ENCODE measurements at regions not wholly inside any gene's neighbourhood (a gene's known extent, or its start where the extent isn't known, plus 50 kb on each side); places are given as distances from the start of the nearest gene placed in this dataset.

GRCh38 chr6:163695414-163695864 is 280.9 kb downstream of the QKI start:
- no peak for DNase-seq (ENCODE audit: low spot score)

- no peak for DNase-seq (ENCODE audit: low spot score)
Measured at GRCh38 chr6:163694988-163695398, 280.5 kb downstream of the QKI start.

GRCh38 chr6:163694072-163694471 is 279.6 kb downstream of the QKI start:
- DNase-seq (ENCODE audit: low spot score): no peak

GRCh38 chr6:163691049-163691448 is 276.5 kb downstream of the QKI start:
- no peak for DNase-seq (ENCODE audit: low spot score)

GRCh38 chr6:163688739-163689362 is 274.3 kb downstream of the QKI start:
- DNase-seq (ENCODE audit: low spot score): no peak

GRCh38 chr6:163687075-163687474 is 272.6 kb downstream of the QKI start:
- no peak for DNase-seq (ENCODE audit: low spot score)

- DNase-seq (ENCODE audit: low spot score): no peak
Measured at GRCh38 chr6:163686301-163686700, 271.8 kb downstream of the QKI start.

- no peak for DNase-seq (ENCODE audit: low spot score)
Measured at GRCh38 chr6:163683105-163683622, 268.6 kb downstream of the QKI start.

GRCh38 chr6:163679753-163680152 is 265.2 kb downstream of the QKI start:
- no peak for DNase-seq (ENCODE audit: low spot score)

GRCh38 chr6:163679012-163679660 is 264.6 kb downstream of the QKI start:
- no peak for DNase-seq (ENCODE audit: low spot score)

GRCh38 chr6:163675611-163676010 is 261.1 kb downstream of the QKI start:
- no peak for DNase-seq (ENCODE audit: low spot score)

- no peak for DNase-seq (ENCODE audit: low spot score)
Measured at GRCh38 chr6:163672710-163673109, 258.2 kb downstream of the QKI start.

GRCh38 chr6:163671791-163672190 is 257.3 kb downstream of the QKI start:
- DNase-seq (ENCODE audit: low spot score): no peak

- DNase-seq (ENCODE audit: low spot score): no peak
Measured at GRCh38 chr6:163671355-163671754, 256.8 kb downstream of the QKI start.

- DNase-seq (ENCODE audit: low spot score): no peak
Measured at GRCh38 chr6:163670336-163670735, 255.8 kb downstream of the QKI start.

GRCh38 chr6:163668061-163668426 is 253.5 kb downstream of the QKI start:
- DNase-seq (ENCODE audit: low spot score): no peak

- no peak for DNase-seq (ENCODE audit: low spot score)
Measured at GRCh38 chr6:163667372-163668060, 253.0 kb downstream of the QKI start.

- DNase-seq (ENCODE audit: low spot score): no peak
Measured at GRCh38 chr6:163665464-163665863, 250.9 kb downstream of the QKI start.

GRCh38 chr6:163663575-163663974 is 249.1 kb downstream of the QKI start:
- DNase-seq (ENCODE audit: low spot score): no peak

GRCh38 chr6:163662604-163663225 is 248.2 kb downstream of the QKI start:
- DNase-seq (ENCODE audit: low spot score): no peak

GRCh38 chr6:163661272-163661671 is 246.8 kb downstream of the QKI start:
- DNase-seq (ENCODE audit: low spot score): no peak

GRCh38 chr6:163659803-163660202 is 245.3 kb downstream of the QKI start:
- no peak for DNase-seq (ENCODE audit: low spot score)

Data from RKO (cell line).